Activated naive CD8-positive, alpha-beta T cell treated with anti-CD3 and anti-CD28 coated beads for 36 hours (primary cell): ENCODE measurements at regions not wholly inside any gene's neighbourhood (a gene's known extent, or its start where the extent isn't known, plus 50 kb on each side); places are given as distances from the start of the nearest gene placed in this dataset.

Experiments used
- DNase-seq: peaks from one replicate; pipeline ENCODE4 v3.0.0; 2021
- H3K27ac Mint-ChIP-seq: one replicate; pipeline ENCODE4 v1.8.0; 2022; ENCODE audit warnings: mild to moderate bottlenecking, moderate library complexity, mixed read lengths
- H3K27me3 Mint-ChIP-seq: one replicate; pipeline ENCODE4 v1.8.0; 2022; ENCODE audit warnings: mild to moderate bottlenecking, mixed read lengths
- H3K36me3 Mint-ChIP-seq: one replicate; pipeline ENCODE4 v1.8.0; 2021; ENCODE audit warnings: mild to moderate bottlenecking, mixed read lengths
- H3K4me1 Mint-ChIP-seq: one replicate; pipeline ENCODE4 v1.8.0; 2021; ENCODE audit warnings: mixed read lengths
- H3K4me3 Mint-ChIP-seq: one replicate; pipeline ENCODE4 v1.8.0; 2022; ENCODE audit warnings: mild to moderate bottlenecking, moderate library complexity, mixed read lengths
- H3K9me3 Mint-ChIP-seq: one replicate; pipeline ENCODE4 v1.8.0; 2022; ENCODE audit warnings: mixed read lengths

GRCh38 chr1:242743983-242744780 is 219.7 kb upstream of the PLD5 start:
- Mint-ChIP-seq H3K4me3 (no peak overlapping the region), H3K9me3 (peaks cover 4% of the 10 kb centered on the region), H3K36me3 (no peaks in the 10 kb centered on the region), H3K27me3 (peaks cover 3% of the 10 kb centered on the region), H3K4me1 (no peaks in the 10 kb centered on the region), H3K27ac (no peak overlapping the region)
- DNase-seq: no peak

- Mint-ChIP-seq H3K9me3 (peaks cover 4% of the 10 kb centered on the region), H3K27me3 (peaks cover 7% of the 10 kb centered on the region), H3K4me1 (no peaks in the 10 kb centered on the region), H3K4me3 (no peak overlapping the region), H3K36me3 (no peaks in the 10 kb centered on the region), H3K27ac (no peak overlapping the region)
- DNase-seq: no peak
These were observed 214.5 kb upstream of the PLD5 start for GRCh38 chr1:242738702-242739645.

- peaks cover 2% of the 10 kb centered on the region for H3K9me3 Mint-ChIP-seq
- DNase-seq: no peak
- H3K27me3 Mint-ChIP-seq: peaks cover 4% of the 10 kb centered on the region
- H3K36me3 Mint-ChIP-seq: no peaks in the 10 kb centered on the region
- no peak overlapping the region for H3K4me3 Mint-ChIP-seq
- H3K4me1 Mint-ChIP-seq: no peaks in the 10 kb centered on the region
- no peak overlapping the region for H3K27ac Mint-ChIP-seq
These were observed 212.1 kb upstream of the PLD5 start for GRCh38 chr1:242736611-242737010.

- no peak overlapping the region for H3K27ac Mint-ChIP-seq
- DNase-seq: no peak
- H3K4me1 Mint-ChIP-seq: no peaks in the 10 kb centered on the region
- no peak overlapping the region for H3K4me3 Mint-ChIP-seq
- no peaks in the 10 kb centered on the region for H3K36me3 Mint-ChIP-seq
- no peaks in the 10 kb centered on the region for H3K9me3 Mint-ChIP-seq
- H3K27me3 Mint-ChIP-seq: peaks cover 4% of the 10 kb centered on the region
These were observed 210.8 kb upstream of the PLD5 start for GRCh38 chr1:242735323-242735722.

- Mint-ChIP-seq H3K27me3 (peaks cover 4% of the 10 kb centered on the region), H3K9me3 (no peaks in the 10 kb centered on the region), H3K4me1 (no peaks in the 10 kb centered on the region), H3K36me3 (no peaks in the 10 kb centered on the region), H3K27ac (no peak overlapping the region), H3K4me3 (no peak overlapping the region)
- DNase-seq: no peak
These were observed 206.9 kb upstream of the PLD5 start for GRCh38 chr1:242731446-242731845.

GRCh38 chr1:242728696-242729095 is 204.2 kb upstream of the PLD5 start:
- Mint-ChIP-seq H3K4me1 (no peaks in the 10 kb centered on the region), H3K27ac (no peak overlapping the region), H3K36me3 (no peaks in the 10 kb centered on the region), H3K27me3 (no peaks in the 10 kb centered on the region), H3K4me3 (no peak overlapping the region), H3K9me3 (no peaks in the 10 kb centered on the region)
- no peak for DNase-seq

GRCh38 chr1:242723044-242723716 is 198.7 kb upstream of the PLD5 start:
- Mint-ChIP-seq H3K9me3 (no peaks in the 10 kb centered on the region), H3K27ac (no peak overlapping the region), H3K36me3 (no peaks in the 10 kb centered on the region), H3K27me3 (no peaks in the 10 kb centered on the region), H3K4me1 (no peaks in the 10 kb centered on the region), H3K4me3 (no peak overlapping the region)
- DNase-seq: no peak

GRCh38 chr1:242718967-242719366 is 194.5 kb upstream of the PLD5 start:
- Mint-ChIP-seq H3K4me3 (no peak overlapping the region), H3K27me3 (no peaks in the 10 kb centered on the region), H3K4me1 (no peaks in the 10 kb centered on the region), H3K9me3 (peaks cover 3% of the 10 kb centered on the region), H3K36me3 (no peaks in the 10 kb centered on the region), H3K27ac (no peak overlapping the region)
- no peak for DNase-seq

GRCh38 chr1:242712248-242712647 is 187.8 kb upstream of the PLD5 start:
- Mint-ChIP-seq H3K9me3 (peaks cover 3% of the 10 kb centered on the region), H3K4me3 (no peak overlapping the region), H3K4me1 (no peaks in the 10 kb centered on the region), H3K27me3 (no peaks in the 10 kb centered on the region), H3K36me3 (no peaks in the 10 kb centered on the region), H3K27ac (no peak overlapping the region)
- DNase-seq: no peak

GRCh38 chr1:242710847-242711246 is 186.3 kb upstream of the PLD5 start:
- no peak for DNase-seq
- Mint-ChIP-seq H3K27ac (no peak overlapping the region), H3K4me3 (no peak overlapping the region), H3K27me3 (no peaks in the 10 kb centered on the region), H3K9me3 (peaks cover 3% of the 10 kb centered on the region), H3K4me1 (no peaks in the 10 kb centered on the region), H3K36me3 (no peaks in the 10 kb centered on the region)

GRCh38 chr1:242710286-242710685 is 185.8 kb upstream of the PLD5 start:
- H3K4me1 Mint-ChIP-seq: no peaks in the 10 kb centered on the region
- H3K4me3 Mint-ChIP-seq: no peak overlapping the region
- H3K27ac Mint-ChIP-seq: no peak overlapping the region
- peaks cover 3% of the 10 kb centered on the region for H3K9me3 Mint-ChIP-seq
- no peak for DNase-seq
- no peaks in the 10 kb centered on the region for H3K27me3 Mint-ChIP-seq
- no peaks in the 10 kb centered on the region for H3K36me3 Mint-ChIP-seq

GRCh38 chr1:242703467-242703866 is 179.0 kb upstream of the PLD5 start:
- Mint-ChIP-seq H3K27me3 (peaks cover 9% of the 10 kb centered on the region), H3K4me1 (no peaks in the 10 kb centered on the region), H3K4me3 (no peak overlapping the region), H3K36me3 (no peaks in the 10 kb centered on the region), H3K27ac (no peak overlapping the region), H3K9me3 (no peaks in the 10 kb centered on the region)
- DNase-seq: no peak

GRCh38 chr1:242692988-242693387 is 168.5 kb upstream of the PLD5 start:
- Mint-ChIP-seq H3K4me1 (no peaks in the 10 kb centered on the region), H3K27me3 (peaks cover 3% of the 10 kb centered on the region), H3K4me3 (no peak overlapping the region), H3K27ac (no peak overlapping the region), H3K36me3 (no peaks in the 10 kb centered on the region), H3K9me3 (no peaks in the 10 kb centered on the region)
- DNase-seq: no peak

GRCh38 chr1:242691610-242691945 is 167.1 kb upstream of the PLD5 start:
- Mint-ChIP-seq H3K27ac (no peak overlapping the region), H3K9me3 (no peaks in the 10 kb centered on the region), H3K36me3 (no peaks in the 10 kb centered on the region), H3K4me1 (no peaks in the 10 kb centered on the region), H3K27me3 (peaks cover 3% of the 10 kb centered on the region), H3K4me3 (no peak overlapping the region)
- no peak for DNase-seq

- no peak overlapping the region for H3K27ac Mint-ChIP-seq
- DNase-seq: no peak
- H3K4me3 Mint-ChIP-seq: no peak overlapping the region
- H3K36me3 Mint-ChIP-seq: no peaks in the 10 kb centered on the region
- H3K4me1 Mint-ChIP-seq: no peaks in the 10 kb centered on the region
- no peaks in the 10 kb centered on the region for H3K9me3 Mint-ChIP-seq
- peaks cover 3% of the 10 kb centered on the region for H3K27me3 Mint-ChIP-seq
These were observed 166.5 kb upstream of the PLD5 start for GRCh38 chr1:242690849-242691609.
